NCI-H146 treated with DMSO at 0.1 percent for 48 hours (cell line): ENCODE measurements at regions not wholly inside any gene's neighbourhood (a gene's known extent, or its start where the extent isn't known, plus 50 kb on each side); places are given as distances from the start of the nearest gene placed in this dataset.
"Not testable (repeated sequence)": the region's sequence is repeated elsewhere in the genome, so short reads cannot be mapped to it uniquely, and the experiment has no call there.

Experiments
- DNase-seq: peaks from one replicate; lab custom pipeline; 2025; ENCODE audit not compliant: unreplicated experiment; lab: John Stamatoyannopoulos, UW

GRCh38 chr9:38257626-38258215 is 134.8 kb upstream of the ALDH1B1 start:
- DNase-seq, result no peak

- no peak for DNase-seq
Measured at GRCh38 chr9:38256461-38256860, 136.0 kb upstream of the ALDH1B1 start.

- DNase-seq, result no peak
Measured at GRCh38 chr9:38255599-38255998, 136.9 kb upstream of the ALDH1B1 start.

GRCh38 chr9:38254756-38255155 is 137.7 kb upstream of the ALDH1B1 start:
- no peak for DNase-seq

GRCh38 chr9:38254151-38254550 is 138.4 kb upstream of the ALDH1B1 start:
- DNase-seq, result no peak

GRCh38 chr9:38253200-38253599 is 139.3 kb upstream of the ALDH1B1 start:
- DNase-seq, result no peak

- no peak for DNase-seq
Measured at GRCh38 chr9:38251036-38251860, 141.3 kb upstream of the ALDH1B1 start.

- DNase-seq, result no peak
Measured at GRCh38 chr9:38250279-38251035, 142.0 kb upstream of the ALDH1B1 start.

GRCh38 chr9:38249587-38250210 is 142.8 kb upstream of the ALDH1B1 start:
- DNase-seq, result no peak

GRCh38 chr9:38249049-38249448 is 143.5 kb upstream of the ALDH1B1 start:
- no peak for DNase-seq

GRCh38 chr9:38246833-38247232 is 145.7 kb upstream of the ALDH1B1 start:
- DNase-seq, result no peak

- no peak for DNase-seq
Measured at GRCh38 chr9:38244971-38245370, 147.5 kb upstream of the ALDH1B1 start.

- DNase-seq, result no peak
Measured at GRCh38 chr9:38243993-38244392, 148.5 kb upstream of the ALDH1B1 start.

GRCh38 chr9:38242151-38242550 is 150.4 kb upstream of the ALDH1B1 start:
- not testable (repeated sequence) for DNase-seq

GRCh38 chr9:38240051-38240450 is 152.5 kb upstream of the ALDH1B1 start:
- no peak for DNase-seq

- no peak for DNase-seq
Measured at GRCh38 chr9:38235244-38235643, 157.3 kb upstream of the ALDH1B1 start.

- no peak for DNase-seq
Measured at GRCh38 chr9:38234479-38235170, 157.9 kb upstream of the ALDH1B1 start.

- DNase-seq, result no peak
Measured at GRCh38 chr9:38233796-38234355, 158.6 kb upstream of the ALDH1B1 start.

- peak; percentile 81 for DNase-seq
Measured at GRCh38 chr9:38233343-38233742, 159.2 kb upstream of the ALDH1B1 start.

GRCh38 chr9:38232895-38233294 is 159.6 kb upstream of the ALDH1B1 start:
- DNase-seq, result peak; percentile 69
